PC-9 (cell line): ENCODE measurements at regions not wholly inside any gene's neighbourhood (a gene's known extent, or its start where the extent isn't known, plus 50 kb on each side); places are given as distances from the start of the nearest gene placed in this dataset.

Experiments
- BruUV-seq: library from RNA; stranded (reverse); fragments of 400-500 nt; replicated peaks from 2 replicates; lab custom pipeline; 2021; lab: Mats Ljungman, UMichigan
- CTCF ChIA-PET: fragments of 300-600 bp; sonication (Branson Sonifier 250); formaldehyde crosslinking; loops from one replicate; lab custom pipeline; 2022; ENCODE audit warnings: antibody characterized with exemption; lab: Charles Lee
- POLR2A ChIA-PET: fragments of 300-600 bp; sonication (Branson Sonifier 250); formaldehyde crosslinking; loops from one replicate; lab custom pipeline; 2022; ENCODE audit warnings: antibody characterized with exemption; ENCODE audit not compliant: unreplicated experiment; lab: Charles Lee
- DNase-seq, 2 experiments: peaks; one replicate each; pipeline versions ENCODE4 v3.0.0 to v3.0.0-alpha.2; 2015 to 2022; ENCODE audit warnings: mixed read lengths in 1 of 2
- H2AFZ ChIP-seq: fragments of 200-600 bp; sonication (generic); 2 replicates; pipeline ENCODE4 v1.8.1; 2017; ENCODE audit warnings: antibody characterized with exemption
- H3F3A ChIP-seq: fragments of 200-600 bp; sonication (generic); 2 replicates; pipeline ENCODE4 v1.8.1; 2017; ENCODE audit warnings: antibody characterized with exemption, mild to moderate bottlenecking, low read depth; ENCODE audit not compliant: insufficient read depth
- H3K27ac ChIP-seq: fragments of 200-600 bp; sonication (generic); 2 replicates; pipeline ENCODE4 v1.6.1; 2016; ENCODE audit warnings: mixed run types
- H3K27me3 ChIP-seq: fragments of 200-600 bp; sonication (generic); 2 replicates; pipeline ENCODE4 v1.6.1; 2016; ENCODE audit warnings: low read depth, mixed run types; ENCODE audit not compliant: insufficient read depth
- H3K36me3 ChIP-seq: fragments of 200-600 bp; sonication (generic); 2 replicates; pipeline ENCODE4 v1.6.1; 2016; ENCODE audit warnings: low read depth, mixed run types
- H3K4me1 ChIP-seq: fragments of 200-600 bp; sonication (generic); replicated peaks from 2 replicates; pipeline ENCODE4 v1.6.1; 2016; ENCODE audit warnings: mixed run types; ENCODE audit not compliant: insufficient read depth
- H3K4me2 ChIP-seq: fragments of 200-600 bp; sonication (generic); 2 replicates; pipeline ENCODE4 v1.6.1; 2017; ENCODE audit warnings: mixed run types
- H3K4me3 ChIP-seq: fragments of 200-600 bp; sonication (generic); 2 replicates; pipeline ENCODE4 v1.6.1; 2016; ENCODE audit warnings: mixed run types
- H3K79me2 ChIP-seq: fragments of 200-600 bp; sonication (generic); 2 replicates; pipeline ENCODE4 v1.6.1; 2017; ENCODE audit warnings: low read depth, mixed run types
- H3K9me2 ChIP-seq: fragments of 200-600 bp; sonication (generic); 2 replicates; pipeline ENCODE4 v1.8.1; 2017; ENCODE audit warnings: mild to moderate bottlenecking; ENCODE audit not compliant: insufficient read depth
- H3K9me3 ChIP-seq: fragments of 200-600 bp; sonication (generic); 2 replicates; pipeline ENCODE4 v1.8.1; 2016; ENCODE audit warnings: low read depth; ENCODE audit not compliant: insufficient read depth
- H4K20me1 ChIP-seq: fragments of 200-600 bp; sonication (generic); 2 replicates; pipeline ENCODE4 v1.8.1; 2017; ENCODE audit not compliant: insufficient read depth
- CTCF ChIP-seq: fragments of 200-600 bp; sonication (generic); conservative IDR thresholded peaks from 2 replicates; pipeline ENCODE4 v1.6.1; 2017; ENCODE audit warnings: mixed run types, antibody characterized with exemption, mild to moderate bottlenecking, moderate library complexity
- EZH2 ChIP-seq: fragments of 200-600 bp; sonication (generic); IDR thresholded peaks from 2 replicates; pipeline ENCODE4 v1.8.0; 2017; ENCODE audit warnings: antibody characterized with exemption, low read depth
- intact Hi-C: fragments of 100-400 bp; cut with micrococcal nuclease; formaldehyde crosslinking; loops from one replicate; pipeline ENCODE4 v1.10.0; 2022; ENCODE audit not compliant: unreplicated experiment

DNA sequence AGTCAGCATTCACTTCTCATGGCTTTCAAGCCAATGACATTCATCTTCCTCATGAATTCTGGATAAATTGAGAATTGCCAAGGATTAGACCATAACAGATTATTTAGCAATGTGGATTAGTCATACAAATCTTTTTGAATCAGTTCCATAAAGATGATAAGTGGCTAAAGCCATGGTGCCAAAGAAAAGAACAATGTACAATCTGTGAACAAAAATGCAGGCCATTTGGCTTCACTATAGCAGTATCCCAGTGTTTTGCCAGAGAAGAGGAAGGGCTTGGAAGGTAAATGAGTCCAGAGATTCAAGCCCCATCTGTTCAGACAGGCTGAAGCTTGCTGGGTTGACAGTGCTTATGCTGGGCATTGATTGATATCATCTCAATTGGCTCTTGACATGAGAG, 376.4 kb upstream of the LRRC7 start:
- H3K79me2 ChIP-seq: no peaks in the 10 kb centered on the region
- no peak for TF ChIP-seq CTCF
- TF ChIP-seq EZH2: no peak
- H3K27ac ChIP-seq: no peak overlapping the region
- no TSS peak for BruUV-seq
- ChIA-PET CTCF (no interaction called here), POLR2A (no interaction called here)
- H4K20me1 ChIP-seq: no peaks in the 10 kb centered on the region
- H3K4me3 ChIP-seq: no peak overlapping the region
- no peaks in the 10 kb centered on the region for H3K9me3 ChIP-seq
- DNase-seq: no peak
- no peaks in the 10 kb centered on the region for H3K27me3 ChIP-seq
- intact Hi-C loops: no loop called here
- peaks cover 5% of the 10 kb centered on the region; the same call in 1 of the 2 replicates for H3K9me2 ChIP-seq
- no peaks in the 10 kb centered on the region for H3F3A ChIP-seq
- H3K36me3 ChIP-seq: no peaks in the 10 kb centered on the region
- H2AFZ ChIP-seq: no peak overlapping the region
- no peak overlapping the region for H3K4me2 ChIP-seq
- no peaks in the 10 kb centered on the region for H3K4me1 ChIP-seq

DNA sequence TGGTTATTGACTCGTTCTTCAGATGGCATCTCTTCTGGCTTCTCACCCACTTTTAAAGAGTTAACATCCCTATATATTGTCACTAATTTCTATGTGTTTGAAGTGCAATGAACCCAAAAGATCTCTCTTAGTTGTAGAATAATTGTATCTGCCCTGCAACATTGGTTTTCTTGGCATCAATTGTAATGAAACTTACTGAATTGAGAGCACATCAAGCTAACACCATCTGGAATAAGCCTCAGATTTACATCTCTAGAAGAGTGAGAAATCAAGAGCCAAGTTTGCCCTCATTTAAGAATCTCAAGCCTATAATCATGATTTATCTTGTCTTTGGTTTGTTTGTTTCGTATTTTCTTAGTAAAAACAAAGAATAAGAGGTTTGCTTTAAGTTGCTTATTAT, 372.6 kb upstream of the LRRC7 start:
- BruUV-seq: no TSS peak
- H3K27ac ChIP-seq: no peak overlapping the region
- intact Hi-C loops: no loop called here
- H3K27me3 ChIP-seq: no peaks in the 10 kb centered on the region
- H4K20me1 ChIP-seq: no peaks in the 10 kb centered on the region
- no peaks in the 10 kb centered on the region for H3F3A ChIP-seq
- no peak overlapping the region for H3K4me3 ChIP-seq
- H2AFZ ChIP-seq: no peak overlapping the region
- H3K4me2 ChIP-seq: no peak overlapping the region
- CTCF ChIA-PET: no interaction called here
- no peaks in the 10 kb centered on the region for H3K9me3 ChIP-seq
- no peaks in the 10 kb centered on the region for H3K4me1 ChIP-seq
- TF ChIP-seq CTCF (no peak), EZH2 (no peak)
- no peaks in the 10 kb centered on the region for H3K36me3 ChIP-seq
- DNase-seq: no peak
- no peaks in the 10 kb centered on the region for H3K79me2 ChIP-seq
- H3K9me2 ChIP-seq: peaks cover 9% of the 10 kb centered on the region; the same call in 1 of the 2 replicates
- POLR2A ChIA-PET: no interaction called here

DNA sequence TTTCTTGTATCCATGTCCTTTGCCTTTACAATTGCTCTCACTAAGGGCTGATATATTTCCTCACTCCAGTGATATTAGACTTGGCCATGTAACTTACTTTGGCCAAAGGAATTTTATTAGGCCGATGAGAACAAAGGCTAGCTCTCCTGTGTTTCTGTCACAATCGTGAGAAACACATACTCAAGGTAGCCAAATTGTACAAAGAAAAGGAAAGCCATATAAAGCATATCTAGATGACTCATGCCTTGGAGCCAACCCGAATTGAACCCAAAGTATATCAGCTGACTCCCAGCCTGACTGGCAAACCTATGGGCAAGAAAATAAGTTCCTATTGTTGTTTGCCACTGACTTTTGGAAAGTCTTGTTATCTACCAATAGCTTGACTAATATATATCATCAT, 371.7 kb upstream of the LRRC7 start:
- POLR2A ChIA-PET: no interaction called here
- no peaks in the 10 kb centered on the region for H3F3A ChIP-seq

More for the DNA sequence above, 371.7 kb upstream of the LRRC7 start:
- peaks cover 9% of the 10 kb centered on the region; the same call in 1 of the 2 replicates for H3K9me2 ChIP-seq
- H3K9me3 ChIP-seq: no peaks in the 10 kb centered on the region
- no peaks in the 10 kb centered on the region for H4K20me1 ChIP-seq
- H3K27ac ChIP-seq: no peak overlapping the region
- CTCF ChIA-PET: no interaction called here
- H3K36me3 ChIP-seq: no peaks in the 10 kb centered on the region
- no peak overlapping the region for H3K4me3 ChIP-seq
- TF ChIP-seq EZH2 (no peak), CTCF (no peak)
- no peaks in the 10 kb centered on the region for H3K79me2 ChIP-seq
- no peak for DNase-seq
- no peaks in the 10 kb centered on the region for H3K27me3 ChIP-seq
- intact Hi-C loops: no loop called here
- BruUV-seq: no TSS peak
- H2AFZ ChIP-seq: no peak overlapping the region
- no peaks in the 10 kb centered on the region for H3K4me1 ChIP-seq
- H3K4me2 ChIP-seq: no peak overlapping the region
